ENCODE measurements at regions not wholly inside any gene's neighbourhood (a gene's known extent, or its start where the extent isn't known, plus 50 kb on each side); places are given as distances from the start of the nearest gene placed in this dataset.

- peak in 1 of 2 donors; percentile 19 for DNase-seq (ENCODE audit: low read depth in 2 of 2)
- Histone ChIP-seq H3K27me3 (ENCODE audit: control insufficient read depth, insufficient read depth, low read length) (no peaks in the 10 kb centered on the region), H3K4me2 (ENCODE audit: extremely low read depth, insufficient read depth, low read length) (no peak overlapping the region), H4K20me1 (ENCODE audit: control insufficient read depth, extremely low read depth, insufficient read depth, low read length) (no peaks in the 10 kb centered on the region), H3K9me3 (ENCODE audit: control insufficient read depth, insufficient read depth, low read depth, low read length) (no peaks in the 10 kb centered on the region), H2AFZ (ENCODE audit: low read length) (no peak overlapping the region), H3K4me1 (ENCODE audit: control insufficient read depth, extremely low read depth, insufficient read depth, low read length) (no peaks in the 10 kb centered on the region), H3K27ac (ENCODE audit: insufficient read depth, low read length) (no peak overlapping the region), H3K4me3 (replicated peaks in 1 of 4; ENCODE audit: control extremely low read depth in 1 of 4, insufficient read depth in 1 of 4, low read depth in 3 of 4, low read length in 4 of 4) (no peak overlapping the region), H3K79me2 (ENCODE audit: control insufficient read depth, insufficient read depth, low read length) (no peaks in the 10 kb centered on the region), H3K36me3 (ENCODE audit: control insufficient read depth, insufficient read depth, low read length) (no peaks in the 10 kb centered on the region), H3K9ac (ENCODE audit: insufficient read depth, low read length) (no peak overlapping the region)
- TF ChIP-seq EZH2 (IDR thresholded peaks at IDR 0.05; ENCODE audit: low read length, missing control alignments): no peak
- TF ChIP-seq, protein P1, sequence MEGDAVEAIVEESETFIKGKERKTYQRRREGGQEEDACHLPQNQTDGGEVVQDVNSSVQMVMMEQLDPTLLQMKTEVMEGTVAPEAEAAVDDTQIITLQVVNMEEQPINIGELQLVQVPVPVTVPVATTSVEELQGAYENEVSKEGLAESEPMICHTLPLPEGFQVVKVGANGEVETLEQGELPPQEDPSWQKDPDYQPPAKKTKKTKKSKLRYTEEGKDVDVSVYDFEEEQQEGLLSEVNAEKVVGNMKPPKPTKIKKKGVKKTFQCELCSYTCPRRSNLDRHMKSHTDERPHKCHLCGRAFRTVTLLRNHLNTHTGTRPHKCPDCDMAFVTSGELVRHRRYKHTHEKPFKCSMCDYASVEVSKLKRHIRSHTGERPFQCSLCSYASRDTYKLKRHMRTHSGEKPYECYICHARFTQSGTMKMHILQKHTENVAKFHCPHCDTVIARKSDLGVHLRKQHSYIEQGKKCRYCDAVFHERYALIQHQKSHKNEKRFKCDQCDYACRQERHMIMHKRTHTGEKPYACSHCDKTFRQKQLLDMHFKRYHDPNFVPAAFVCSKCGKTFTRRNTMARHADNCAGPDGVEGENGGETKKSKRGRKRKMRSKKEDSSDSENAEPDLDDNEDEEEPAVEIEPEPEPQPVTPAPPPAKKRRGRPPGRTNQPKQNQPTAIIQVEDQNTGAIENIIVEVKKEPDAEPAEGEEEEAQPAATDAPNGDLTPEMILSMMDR (conservative IDR thresholded peaks at IDR 0.05 in 1 of 2, IDR thresholded peaks at IDR 0.05 in 1 of 2; ENCODE audit: low read depth in 1 of 2, low read length in 2 of 2): no peak
Observed at GRCh38 chr14:80049055-80049454, 162.2 kb downstream of the DIO2 start.

- no peaks in the 10 kb centered on the region for H3K79me2 ChIP-seq (ENCODE audit: control insufficient read depth, insufficient read depth, low read length)
- H3K27me3 ChIP-seq (ENCODE audit: control insufficient read depth, insufficient read depth, low read length): no peaks in the 10 kb centered on the region
- no peaks in the 10 kb centered on the region for H4K20me1 ChIP-seq (ENCODE audit: control insufficient read depth, extremely low read depth, insufficient read depth, low read length)
- peak in 1 of 2 donors; percentile 18 for DNase-seq (ENCODE audit: low read depth in 2 of 2)
- no peaks in the 10 kb centered on the region for H3K9me3 ChIP-seq (ENCODE audit: control insufficient read depth, insufficient read depth, low read depth, low read length)
- H3K4me3 ChIP-seq (replicated peaks in 1 of 4; ENCODE audit: control extremely low read depth in 1 of 4, insufficient read depth in 1 of 4, low read depth in 3 of 4, low read length in 4 of 4): no peak overlapping the region
- no peak overlapping the region for H3K27ac ChIP-seq (ENCODE audit: insufficient read depth, low read length)
- H3K36me3 ChIP-seq (ENCODE audit: control insufficient read depth, insufficient read depth, low read length): no peaks in the 10 kb centered on the region
- TF ChIP-seq, protein P1 (conservative IDR thresholded peaks at IDR 0.05 in 1 of 2, IDR thresholded peaks at IDR 0.05 in 1 of 2; ENCODE audit: low read depth in 1 of 2, low read length in 2 of 2): no peak
- no peak for TF ChIP-seq EZH2 (IDR thresholded peaks at IDR 0.05; ENCODE audit: low read length, missing control alignments)
- H3K4me2 ChIP-seq (ENCODE audit: extremely low read depth, insufficient read depth, low read length): no peak overlapping the region
- no peaks in the 10 kb centered on the region for H3K4me1 ChIP-seq (ENCODE audit: control insufficient read depth, extremely low read depth, insufficient read depth, low read length)
- no peak overlapping the region for H3K9ac ChIP-seq (ENCODE audit: insufficient read depth, low read length)
- no peak overlapping the region for H2AFZ ChIP-seq (ENCODE audit: low read length)
Observed at GRCh38 chr14:80047761-80048160, 163.5 kb downstream of the DIO2 start.

GRCh38 chr14:80037349-80037748 lies 174.0 kb downstream of the DIO2 start:
- H3K4me3 ChIP-seq (replicated peaks in 1 of 4; ENCODE audit: control extremely low read depth in 1 of 4, insufficient read depth in 1 of 4, low read depth in 3 of 4, low read length in 4 of 4): no peak overlapping the region
- H3K4me1 ChIP-seq (ENCODE audit: control insufficient read depth, extremely low read depth, insufficient read depth, low read length): no peaks in the 10 kb centered on the region
- no peaks in the 10 kb centered on the region for H3K36me3 ChIP-seq (ENCODE audit: control insufficient read depth, insufficient read depth, low read length)
- no peak overlapping the region for H2AFZ ChIP-seq (ENCODE audit: low read length)
- DNase-seq (ENCODE audit: low read depth in 2 of 2): no peak
- no peaks in the 10 kb centered on the region for H4K20me1 ChIP-seq (ENCODE audit: control insufficient read depth, extremely low read depth, insufficient read depth, low read length)
- no peak overlapping the region for H3K9ac ChIP-seq (ENCODE audit: insufficient read depth, low read length)
- no peak overlapping the region for H3K4me2 ChIP-seq (ENCODE audit: extremely low read depth, insufficient read depth, low read length)
- TF ChIP-seq, protein P1 (conservative IDR thresholded peaks at IDR 0.05 in 1 of 2, IDR thresholded peaks at IDR 0.05 in 1 of 2; ENCODE audit: low read depth in 1 of 2, low read length in 2 of 2): no peak
- TF ChIP-seq EZH2 (IDR thresholded peaks at IDR 0.05; ENCODE audit: low read length, missing control alignments): no peak
- H3K27me3 ChIP-seq (ENCODE audit: control insufficient read depth, insufficient read depth, low read length): no peaks in the 10 kb centered on the region
- no peaks in the 10 kb centered on the region for H3K79me2 ChIP-seq (ENCODE audit: control insufficient read depth, insufficient read depth, low read length)
- H3K9me3 ChIP-seq (ENCODE audit: control insufficient read depth, insufficient read depth, low read depth, low read length): no peaks in the 10 kb centered on the region
- no peak overlapping the region for H3K27ac ChIP-seq (ENCODE audit: insufficient read depth, low read length)

Measured in fibroblast of lung (primary cell).